ENCODE measurements at regions not wholly inside any gene's neighbourhood (a gene's known extent, or its start where the extent isn't known, plus 50 kb on each side); places are given as distances from the start of the nearest gene placed in this dataset.

DNA sequence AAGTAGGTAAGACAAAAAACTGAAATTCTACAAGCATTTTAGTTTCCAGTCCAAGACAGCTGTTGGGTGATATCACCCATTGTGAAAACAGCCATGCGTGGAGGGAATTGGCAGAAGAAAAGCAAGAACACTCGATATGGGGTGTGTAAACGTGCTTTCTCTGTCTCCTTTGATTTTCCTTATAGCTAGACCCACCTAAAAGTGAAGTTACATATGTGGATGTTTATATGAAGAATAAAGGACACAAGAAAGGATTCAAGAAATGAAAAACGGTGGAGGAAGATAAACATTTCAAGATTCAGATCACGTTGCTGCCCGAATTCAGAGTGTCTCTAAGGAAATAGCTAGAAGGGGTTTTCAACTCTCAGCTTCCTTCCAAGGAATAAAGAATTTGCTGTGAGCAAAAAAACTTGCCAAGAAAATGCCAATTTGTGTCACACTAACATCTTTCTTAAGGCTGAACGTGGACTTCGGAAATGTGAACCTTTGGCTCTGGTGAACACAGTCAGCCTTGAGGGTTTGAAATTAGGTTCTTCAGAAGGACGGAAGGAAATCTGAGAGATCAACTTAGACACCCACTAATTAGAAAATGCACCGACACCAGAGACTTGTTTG lies 269.0 kb upstream of the ADAMTS9 start:
- FAIRE-seq: no peak
- no peak for DNase-seq (ENCODE audit: low spot score)

DNA sequence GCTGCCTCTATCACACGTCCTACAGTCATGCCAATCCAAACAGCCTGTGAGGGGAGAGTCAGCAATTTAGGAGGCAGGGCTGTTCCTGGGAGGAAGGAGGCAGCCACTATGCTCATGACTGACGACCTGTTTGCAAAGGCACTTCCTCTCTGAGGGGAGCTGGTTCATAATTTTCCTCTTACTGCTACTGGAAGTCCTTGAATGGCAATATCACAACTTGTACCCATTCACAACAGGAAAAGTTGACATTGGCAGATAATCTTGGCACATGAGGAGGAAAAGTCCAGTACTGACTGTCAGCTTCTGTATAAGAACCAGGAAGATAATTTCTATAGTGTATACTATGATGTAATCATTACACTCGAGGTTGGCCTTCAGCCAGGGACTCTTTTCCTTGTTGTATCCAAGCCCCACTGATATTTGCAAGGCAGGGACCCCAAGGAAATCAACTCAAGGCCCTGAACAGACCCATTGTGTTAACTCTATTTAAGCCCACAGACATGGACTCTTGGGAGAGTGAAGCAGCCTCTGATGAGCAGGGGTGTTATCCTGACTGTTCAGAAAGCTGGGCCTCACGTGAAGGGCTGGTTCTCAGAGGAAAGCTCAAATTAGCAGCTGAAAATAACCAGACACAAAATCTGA lies 267.3 kb upstream of the ADAMTS9 start:
- DNase-seq (ENCODE audit: low spot score) (no peak), FAIRE-seq (no peak)

DNA sequence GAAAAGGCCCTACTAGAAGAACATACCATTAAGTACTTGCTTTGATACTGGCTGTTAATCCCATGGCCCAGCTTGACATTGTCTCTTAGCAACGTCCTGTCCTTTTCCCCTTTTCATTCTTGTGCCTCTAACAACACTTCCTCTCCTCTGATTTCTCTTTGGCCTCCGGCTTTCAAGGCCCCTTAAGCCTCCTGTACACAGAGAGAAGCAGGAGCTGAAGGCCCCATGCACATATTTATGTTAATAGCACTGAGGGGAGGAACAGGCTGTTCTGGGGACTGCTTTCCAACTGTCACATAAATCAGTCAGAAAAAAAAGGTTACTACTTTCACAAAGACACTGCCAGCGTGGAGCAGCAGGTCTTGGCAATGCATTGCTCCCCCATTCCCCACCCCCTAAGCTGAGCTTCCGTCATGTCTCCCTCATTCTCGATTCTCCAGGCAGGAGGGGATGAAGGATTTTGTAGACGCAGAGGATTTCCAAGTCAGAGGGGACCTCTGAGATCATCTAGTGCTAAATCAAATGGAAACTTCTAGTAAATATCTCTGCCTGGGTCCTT lies 257.4 kb upstream of the ADAMTS9 start:
- FAIRE-seq (no peak), DNase-seq (ENCODE audit: low spot score) (no peak)

DNA sequence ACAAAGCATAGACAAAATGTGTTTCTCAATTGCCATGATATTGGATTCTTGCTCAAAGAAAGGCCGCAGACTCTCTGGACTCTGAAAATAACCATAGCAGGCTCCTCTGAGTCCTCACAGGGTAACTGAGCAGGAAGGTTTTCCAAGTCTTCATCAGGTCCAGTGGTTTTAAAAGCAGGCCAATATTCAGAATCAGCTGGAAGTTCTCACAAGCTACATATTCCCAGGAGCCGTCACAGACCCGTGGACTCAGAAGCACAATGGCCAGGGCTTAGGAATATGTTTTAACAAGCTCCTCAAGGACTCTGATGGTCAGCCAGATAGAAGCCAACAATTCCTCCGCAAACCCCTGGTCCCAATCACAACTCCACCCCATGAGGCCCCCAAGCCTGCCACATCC lies 256.1 kb upstream of the ADAMTS9 start:
- FAIRE-seq (no peak), DNase-seq (ENCODE audit: low spot score) (no peak)

DNA sequence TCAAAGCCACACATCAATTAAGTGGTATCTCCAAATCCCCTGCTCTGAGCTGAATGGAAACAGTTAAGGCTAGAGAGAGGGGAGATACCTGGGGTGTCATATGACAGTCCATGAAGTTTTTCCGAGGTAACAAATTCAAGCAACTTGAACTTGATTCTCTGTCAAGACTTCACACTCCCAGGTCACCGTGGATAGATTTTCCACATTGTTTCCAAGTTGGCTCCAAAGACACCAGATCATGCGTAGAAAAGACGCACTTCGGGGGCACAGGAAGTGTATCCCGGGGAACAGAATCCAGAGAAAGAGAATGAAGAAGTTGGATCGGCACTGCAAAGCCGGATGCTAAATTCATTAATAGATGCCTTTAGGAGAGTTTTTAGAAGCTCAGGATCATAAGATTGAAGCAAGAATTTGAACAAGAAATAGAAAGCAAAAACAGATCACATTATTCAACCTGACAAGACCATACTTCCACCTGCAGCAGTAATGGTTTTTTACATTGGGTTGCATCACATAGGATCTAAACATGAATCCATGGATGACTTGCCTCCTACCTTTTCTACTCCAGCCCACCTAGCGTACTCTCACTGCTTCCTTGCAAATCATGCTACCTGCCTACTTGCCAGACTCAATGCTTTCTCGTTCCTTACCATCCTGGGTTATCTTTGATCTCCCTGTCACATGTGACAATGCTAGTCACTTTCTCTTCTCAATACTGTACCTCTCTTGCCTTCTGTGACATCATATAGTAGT lies 253.0 kb upstream of the ADAMTS9 start:
- DNase-seq (ENCODE audit: low spot score) (no peak), FAIRE-seq (no peak)

DNA sequence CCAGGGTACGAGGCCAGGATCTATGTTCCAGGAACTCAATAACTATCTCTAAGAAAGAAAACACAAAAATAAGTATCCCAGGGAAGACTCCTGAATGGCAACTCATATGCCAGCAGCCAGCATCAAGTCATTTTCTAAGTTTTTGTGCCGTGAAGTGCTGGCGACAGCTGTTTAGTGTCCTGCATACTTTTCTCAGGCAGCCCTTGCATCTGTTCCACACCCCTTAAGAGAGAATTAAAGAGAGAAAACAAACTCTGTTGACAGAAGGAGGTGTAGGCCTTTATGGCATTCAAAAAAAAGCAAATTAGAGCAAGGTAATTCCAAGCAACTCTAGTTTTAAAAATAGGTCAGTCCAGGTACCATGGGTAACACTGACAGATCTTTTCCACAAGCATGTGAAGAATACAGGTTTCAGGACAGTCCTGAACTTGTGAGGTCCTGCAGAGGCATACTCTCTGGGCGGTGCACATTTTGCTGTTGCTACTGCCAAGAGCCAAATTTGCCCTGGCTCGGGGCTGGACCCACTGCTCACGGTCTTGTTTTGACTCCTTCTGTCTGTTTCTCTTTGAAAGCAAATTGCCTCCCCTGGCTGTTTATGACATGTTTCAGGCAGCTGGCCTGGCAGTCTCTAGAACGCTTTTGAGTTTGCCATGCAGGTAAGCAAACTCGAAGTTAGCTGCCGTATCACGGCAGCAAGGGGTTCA lies 252.1 kb upstream of the ADAMTS9 start:
- DNase-seq (ENCODE audit: low spot score) (no peak), FAIRE-seq (no peak)

DNA sequence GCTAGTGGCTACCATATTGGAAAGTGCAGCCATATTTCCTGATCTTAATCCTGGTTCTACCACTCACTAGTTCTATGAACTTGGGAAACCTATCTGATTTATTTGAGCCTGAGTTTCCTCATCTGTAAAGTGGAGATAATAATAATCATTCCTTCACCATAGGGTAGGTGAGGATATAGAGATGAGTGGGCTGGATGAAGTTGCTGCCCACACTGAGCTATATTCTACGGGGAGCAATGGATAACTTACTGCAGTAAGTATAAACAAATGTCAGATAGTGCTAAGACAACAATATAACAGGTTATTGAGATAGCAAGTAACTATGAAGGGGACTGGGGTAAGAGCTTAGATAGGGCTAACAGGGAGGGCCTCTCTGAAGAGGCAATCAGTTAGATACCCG lies 251.5 kb upstream of the ADAMTS9 start:
- no peak for DNase-seq (ENCODE audit: low spot score)
- FAIRE-seq: no peak

DNA sequence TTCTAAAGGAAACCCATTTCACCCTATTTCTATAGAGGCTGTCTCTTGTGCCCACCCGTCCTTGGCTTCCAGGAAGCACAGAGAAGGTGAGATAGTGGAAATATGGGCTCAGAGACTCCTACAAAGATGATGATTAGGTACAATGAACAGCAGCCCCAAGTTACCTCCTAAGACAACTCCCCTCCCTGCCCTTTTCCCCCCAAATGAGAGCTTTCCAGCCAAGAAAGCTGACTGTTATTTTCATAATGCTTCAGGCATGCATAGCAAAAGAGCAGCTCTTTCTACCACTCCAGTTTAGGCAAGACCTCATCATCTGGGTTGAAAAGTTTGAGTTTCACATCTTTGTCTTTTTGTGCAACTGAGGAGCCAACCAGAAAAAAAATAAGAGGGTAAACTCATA lies 248.8 kb upstream of the ADAMTS9 start:
- no peak for FAIRE-seq
- DNase-seq (ENCODE audit: low spot score): no peak

DNA sequence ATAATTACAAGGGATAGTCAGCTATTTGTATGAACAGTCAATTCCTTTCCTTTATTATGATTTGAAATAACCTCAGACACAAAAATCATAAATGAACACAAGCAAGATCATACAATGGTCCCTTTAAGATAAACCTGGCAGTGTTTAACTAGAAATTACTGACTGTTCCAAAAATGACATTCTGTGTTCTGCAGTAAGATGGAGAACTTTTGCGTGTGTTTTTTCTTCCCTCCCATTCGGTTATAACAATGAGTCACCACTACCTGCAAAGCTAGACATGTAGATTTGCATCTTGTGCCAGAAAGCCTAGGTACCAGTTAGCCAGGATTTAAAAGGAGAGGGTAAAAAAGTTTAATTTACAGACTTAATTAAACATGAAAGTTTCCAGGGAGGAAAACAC lies 248.2 kb upstream of the ADAMTS9 start:
- FAIRE-seq (no peak), DNase-seq (ENCODE audit: low spot score) (no peak)

DNA sequence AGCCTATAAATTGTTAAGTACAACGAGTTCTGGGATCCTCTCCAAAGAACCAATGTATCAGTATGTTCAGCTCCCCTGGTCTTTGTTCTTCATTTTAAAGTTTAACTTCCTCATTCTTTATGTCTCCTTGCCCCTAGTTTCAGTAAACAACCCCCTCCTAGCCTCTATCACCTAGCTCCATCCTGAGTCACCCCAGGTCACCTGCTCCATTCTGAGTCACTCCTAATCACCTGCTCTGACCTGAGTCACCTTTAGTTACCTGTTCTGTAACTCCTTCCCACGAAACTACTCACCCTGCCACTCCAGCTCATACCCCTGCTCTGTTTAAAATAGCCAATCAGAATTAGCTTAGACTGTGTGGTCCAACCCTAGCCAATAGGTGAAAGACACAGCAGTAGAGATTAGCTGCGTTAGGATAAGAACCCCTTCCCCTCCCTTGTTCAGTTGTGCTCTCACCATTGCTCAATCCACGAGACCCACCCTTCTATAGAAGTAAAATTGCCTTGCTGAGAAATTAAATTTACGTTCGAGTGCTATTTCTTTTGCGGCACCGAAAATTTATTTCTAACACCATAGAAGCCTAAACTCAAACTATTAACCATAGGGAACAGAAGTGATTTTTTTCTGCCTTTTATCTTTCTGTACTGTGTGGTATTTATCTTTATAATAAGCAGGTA lies 245.0 kb upstream of the ADAMTS9 start:
- no peak for FAIRE-seq
- no peak for DNase-seq (ENCODE audit: low spot score)

DNA sequence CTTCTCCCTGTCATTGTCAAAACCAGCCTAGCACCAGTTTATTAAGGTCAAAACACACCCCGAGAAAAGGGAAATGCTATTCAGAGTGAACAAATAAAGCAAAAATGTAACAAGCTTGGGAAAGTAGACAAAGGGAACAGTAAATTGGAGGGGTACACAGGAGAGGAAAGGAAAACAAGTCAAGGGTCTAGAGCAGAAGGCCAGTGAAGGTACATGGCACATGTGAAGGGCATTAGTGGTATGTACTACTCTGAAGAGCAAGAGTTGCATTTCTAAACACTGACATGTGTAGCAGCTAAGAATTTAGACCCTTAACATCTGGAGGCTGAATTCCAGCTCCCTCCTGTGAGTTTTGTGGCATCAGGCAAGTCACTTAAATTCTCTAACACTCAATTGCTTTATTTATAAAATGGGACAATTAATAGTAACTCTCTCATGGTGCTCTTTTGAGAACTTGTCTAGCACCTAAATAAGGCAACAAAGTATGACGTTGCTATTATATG lies 244.3 kb upstream of the ADAMTS9 start:
- FAIRE-seq (no peak), DNase-seq (ENCODE audit: low spot score) (no peak)

DNA sequence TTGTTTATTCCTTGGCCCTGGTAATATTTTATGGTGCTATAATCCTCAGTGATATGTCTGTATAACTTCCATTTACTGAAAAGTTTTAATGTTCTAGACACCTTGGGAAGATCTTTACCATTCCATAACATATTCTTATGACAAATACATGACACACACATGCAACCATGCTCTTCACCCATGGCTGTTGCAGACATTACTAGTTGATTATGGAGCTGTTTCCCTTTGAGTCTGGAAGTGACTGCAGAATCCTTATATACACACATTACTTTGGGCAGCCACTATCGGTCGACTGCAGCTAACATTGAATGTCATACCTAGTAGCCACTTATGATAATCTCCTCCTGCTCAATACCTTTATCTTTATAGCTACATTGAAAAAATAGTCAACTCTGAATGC lies 243.1 kb upstream of the ADAMTS9 start:
- DNase-seq (ENCODE audit: low spot score): no peak
- FAIRE-seq: no peak

DNA sequence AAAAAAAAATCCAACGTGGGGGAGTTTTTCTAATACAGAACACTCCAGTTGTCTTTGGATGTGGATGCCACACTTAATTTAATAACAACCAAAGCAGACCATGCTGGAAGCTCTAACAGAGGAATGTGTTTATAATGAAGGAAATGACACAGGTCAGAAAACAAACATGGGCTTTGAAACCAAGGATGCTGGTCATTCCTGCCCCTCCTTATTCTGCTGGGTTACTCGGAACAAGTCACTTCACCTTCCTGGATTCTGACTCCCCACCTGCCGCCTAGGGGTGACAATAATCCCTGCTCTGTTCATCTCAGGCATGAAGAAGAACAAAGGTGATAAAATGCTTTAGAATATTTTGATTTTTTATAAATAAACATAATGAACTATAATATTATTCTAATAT lies 240.9 kb upstream of the ADAMTS9 start:
- DNase-seq (ENCODE audit: low spot score): no peak
- FAIRE-seq: no peak

DNA sequence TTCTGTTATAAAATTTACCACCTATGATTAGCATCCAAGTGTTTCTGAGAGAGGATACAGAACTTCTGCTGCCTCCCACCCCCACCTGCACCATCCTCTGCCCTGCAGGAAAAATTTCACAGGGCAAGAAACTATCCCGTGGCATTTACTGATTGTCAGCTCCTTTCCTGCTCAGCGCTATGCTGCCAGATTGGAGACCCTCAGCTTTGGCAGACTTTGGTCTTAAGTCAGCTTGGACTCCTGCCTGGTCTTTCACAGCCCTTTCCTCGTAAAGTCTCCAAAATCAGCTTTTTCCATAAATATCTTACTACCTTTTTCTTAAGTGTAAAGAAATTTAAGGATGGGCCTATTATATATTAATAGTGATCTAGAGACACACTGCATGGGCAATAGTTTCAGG lies 239.9 kb upstream of the ADAMTS9 start:
- DNase-seq (ENCODE audit: low spot score) (no peak), FAIRE-seq (no peak)

DNA sequence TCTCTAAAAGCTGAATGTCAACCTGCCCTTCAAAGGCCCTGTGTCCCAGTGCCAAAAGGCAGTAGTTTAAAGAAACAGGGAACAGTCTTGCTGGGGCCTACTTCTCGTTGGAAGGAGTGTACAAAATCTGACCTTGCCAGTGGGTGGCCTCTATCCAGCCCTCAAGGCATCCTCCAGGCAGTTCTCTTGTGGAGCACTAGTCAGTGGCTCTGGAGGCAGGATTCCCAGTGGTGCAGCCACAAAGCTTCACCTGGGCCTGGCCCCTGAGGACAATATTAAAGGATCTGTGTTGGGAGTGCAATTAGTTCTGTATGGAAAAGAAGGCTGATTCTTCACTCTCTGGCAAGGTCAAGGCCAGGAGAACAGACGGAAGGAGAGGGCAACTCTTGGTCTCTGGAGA lies 237.8 kb upstream of the ADAMTS9 start:
- DNase-seq (ENCODE audit: low spot score): no peak
- no peak for FAIRE-seq

DNA sequence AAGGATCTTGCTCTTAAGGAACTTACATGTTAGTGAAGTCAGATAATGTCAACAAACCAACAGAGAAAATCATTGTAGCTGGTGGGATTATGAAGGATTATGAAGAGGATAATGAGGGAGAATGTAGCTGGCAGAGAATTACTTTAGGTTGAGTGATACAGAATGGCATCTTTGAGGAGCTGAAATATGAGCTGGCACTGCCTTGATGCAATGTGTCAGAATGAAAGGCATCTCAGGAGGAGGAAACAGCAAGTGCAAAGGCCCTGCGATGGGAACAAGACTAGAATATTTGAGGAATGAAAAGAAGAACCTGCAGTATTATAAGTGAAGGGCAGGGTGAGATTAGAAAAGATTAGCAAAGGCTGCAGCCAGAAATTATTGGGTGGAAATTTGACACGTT lies 237.2 kb upstream of the ADAMTS9 start:
- DNase-seq (ENCODE audit: low spot score) (no peak), FAIRE-seq (no peak)

DNA sequence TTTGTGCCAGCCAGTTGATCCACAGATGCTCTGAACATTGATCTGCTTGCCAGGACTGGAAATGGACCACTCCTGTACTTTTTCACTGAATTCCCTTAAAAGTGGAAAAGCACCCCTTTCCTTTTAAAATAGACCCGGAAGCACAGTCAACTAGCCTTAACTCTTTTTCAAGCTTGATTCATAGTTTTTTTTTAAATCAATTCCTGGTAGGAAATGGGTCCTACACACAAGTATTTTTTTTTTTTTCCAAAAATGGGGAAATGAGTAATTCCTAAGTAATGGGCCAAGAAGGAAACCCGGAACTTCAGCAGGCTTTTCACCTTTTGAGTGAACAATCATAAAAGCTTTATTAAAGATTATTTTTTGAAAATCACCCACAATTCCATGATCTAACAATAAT lies 234.4 kb upstream of the ADAMTS9 start:
- DNase-seq (ENCODE audit: low spot score): no peak
- FAIRE-seq: no peak

DNA sequence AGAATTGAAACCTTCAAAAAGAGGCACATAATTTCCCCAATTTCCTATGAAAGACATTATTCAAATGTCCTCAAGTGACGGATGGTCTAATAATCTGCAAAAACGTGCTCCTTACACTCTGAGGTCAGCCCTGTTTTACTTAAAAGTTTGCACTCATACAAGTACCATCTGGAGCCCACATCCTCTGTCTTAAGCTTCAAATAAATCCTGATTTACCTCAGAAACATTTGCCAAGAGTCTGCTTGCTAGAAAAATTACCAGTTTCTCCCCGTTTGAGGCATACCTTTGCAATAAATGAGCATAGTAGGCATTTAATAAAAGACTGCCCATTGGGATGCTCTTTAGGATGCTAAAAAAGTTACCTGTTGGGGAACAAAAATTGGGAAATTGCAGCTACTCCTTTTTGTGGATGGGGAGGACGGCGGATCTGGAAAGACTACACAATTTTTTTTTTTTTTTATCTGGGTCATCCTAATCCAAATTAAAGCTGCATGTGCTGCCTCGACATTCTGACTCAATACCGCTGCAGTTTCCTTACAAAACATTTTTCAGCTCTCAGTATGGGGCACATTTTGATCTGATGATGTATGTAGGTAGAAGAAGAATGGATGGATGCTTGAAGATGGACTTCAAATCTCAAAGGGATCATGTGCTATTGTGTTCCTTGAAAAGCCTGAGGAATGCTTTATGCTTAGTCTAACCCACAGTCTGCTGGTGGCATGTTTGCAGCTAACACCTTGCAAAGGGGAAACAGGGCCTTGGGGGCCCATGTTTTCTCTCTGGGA lies 233.7 kb upstream of the ADAMTS9 start:
- DNase-seq (ENCODE audit: low spot score): no peak
- FAIRE-seq: no peak

DNA sequence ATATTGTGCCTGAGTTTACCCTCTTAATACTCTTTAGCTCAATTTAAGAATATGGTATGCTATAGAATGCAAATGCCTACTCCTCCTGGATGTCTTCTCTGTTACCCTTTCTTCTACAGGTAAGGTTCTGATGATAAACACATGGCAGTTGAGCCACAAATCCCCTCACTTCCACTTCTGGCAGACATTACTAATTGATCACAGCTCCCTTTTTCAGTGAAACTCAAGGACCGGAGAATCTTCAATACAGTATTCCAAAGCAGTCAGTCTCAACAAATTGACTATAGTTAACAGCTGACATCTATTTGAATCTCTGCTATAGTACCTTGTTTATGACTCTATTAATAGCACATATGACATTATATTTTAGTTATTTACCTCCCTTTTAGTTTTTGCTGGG lies 232.1 kb upstream of the ADAMTS9 start:
- DNase-seq (ENCODE audit: low spot score): no peak
- FAIRE-seq: no peak

DNA sequence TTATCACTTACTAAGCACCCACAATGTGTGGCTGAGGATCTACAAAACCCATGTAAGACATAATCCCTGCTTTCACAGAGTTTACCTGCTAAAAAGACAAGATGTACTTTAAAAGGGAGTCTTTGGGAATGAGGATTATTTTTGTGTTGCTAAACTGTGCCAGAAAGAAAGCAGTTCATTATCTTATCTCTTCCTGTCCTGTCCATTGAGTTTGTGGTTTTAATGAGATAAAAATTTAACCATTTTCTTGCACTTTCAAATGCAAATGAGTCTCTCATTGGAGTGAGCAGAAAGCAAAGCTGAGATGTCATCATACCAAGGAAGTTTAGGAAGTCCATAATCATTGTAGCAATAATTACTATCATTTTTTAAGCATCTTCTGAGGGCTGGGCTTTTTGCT lies 231.2 kb upstream of the ADAMTS9 start:
- no peak for FAIRE-seq
- DNase-seq (ENCODE audit: low spot score): no peak

All from urothelium cell line (cell line).